Central memory CD4-positive, alpha-beta T cell (primary cell): ENCODE measurements at regions not wholly inside any gene's neighbourhood (a gene's known extent, or its start where the extent isn't known, plus 50 kb on each side); places are given as distances from the start of the nearest gene placed in this dataset.

Experiments used
- DNase-seq: peaks from one replicate; pipeline ENCODE4 v3.0.0; 2022

- DNase-seq: no peak
These were observed 142.5 kb upstream of the SPACA1 start for GRCh38 chr6:87905101-87905641.

GRCh38 chr6:87904011-87904410 is 143.6 kb upstream of the SPACA1 start:
- no peak for DNase-seq

- no peak for DNase-seq
These were observed 144.3 kb upstream of the SPACA1 start for GRCh38 chr6:87903323-87903722.

DNA sequence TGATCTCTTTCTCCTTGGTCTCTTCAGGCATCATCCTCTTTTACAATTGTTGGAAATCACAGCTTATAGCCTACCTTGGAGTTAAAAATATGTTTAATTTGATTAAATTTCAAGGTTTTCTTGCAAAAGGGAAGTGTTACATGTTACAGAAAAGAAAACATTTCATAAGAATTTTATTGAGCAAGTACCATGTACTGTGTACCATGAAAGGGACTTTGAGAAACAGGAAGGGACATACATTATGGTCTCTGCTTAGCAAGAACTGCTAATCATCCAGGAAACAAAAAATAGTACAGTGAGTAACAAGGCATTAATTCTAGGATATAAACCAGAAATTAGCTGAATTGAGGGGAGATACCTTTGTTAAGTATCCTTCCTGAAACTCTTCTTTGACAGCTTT is 145.3 kb upstream of the SPACA1 start:
- DNase-seq: no peak

DNA sequence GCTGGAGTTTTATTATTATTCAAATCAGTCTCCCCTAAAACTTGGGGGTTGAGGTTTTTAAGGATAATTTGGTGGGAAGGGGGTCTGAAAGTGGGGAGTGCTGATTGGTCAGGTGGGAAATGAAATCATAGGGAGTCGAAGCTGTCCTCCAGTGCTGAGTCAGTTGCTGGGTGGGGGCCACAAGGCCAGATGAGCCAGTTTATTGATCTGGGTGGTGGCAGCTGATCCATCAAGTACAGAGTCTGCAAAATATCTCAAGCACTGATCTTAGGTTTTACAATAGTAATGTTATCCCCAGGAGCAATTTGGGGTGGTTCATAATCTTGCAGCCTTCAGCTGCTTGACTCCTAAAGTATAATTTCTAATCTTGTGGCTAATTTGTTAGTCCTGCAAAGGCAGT is 146.0 kb upstream of the SPACA1 start:
- DNase-seq: no peak

DNA sequence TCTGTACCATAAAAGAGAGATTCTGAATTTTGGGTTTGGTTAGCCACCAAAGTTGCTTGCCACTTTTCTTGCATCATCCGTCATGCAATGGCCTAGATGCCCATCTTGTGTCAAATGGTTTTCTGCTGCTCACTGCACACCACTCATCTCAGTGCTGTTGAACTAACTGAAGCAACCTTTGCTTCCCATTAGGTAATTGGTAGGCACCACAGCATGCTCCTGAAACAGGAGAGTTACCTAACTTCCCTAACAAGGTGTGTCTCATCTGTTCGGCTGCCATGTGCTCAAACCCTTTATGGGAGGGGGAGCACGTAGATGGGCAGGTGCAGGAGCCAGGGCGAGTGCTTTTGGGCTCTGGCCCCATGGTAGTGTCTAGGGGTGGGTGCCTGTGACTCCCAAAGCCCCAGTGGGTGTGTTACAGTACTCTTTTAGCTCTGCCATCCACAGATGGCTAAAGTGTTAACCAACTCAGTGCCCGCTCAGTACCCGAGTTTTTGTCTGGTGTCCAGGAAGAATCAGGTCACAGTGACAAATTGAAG is 147.4 kb upstream of the SPACA1 start:
- no peak for DNase-seq

GRCh38 chr6:87899499-87900147 is 148.0 kb upstream of the SPACA1 start:
- DNase-seq: no peak

DNA sequence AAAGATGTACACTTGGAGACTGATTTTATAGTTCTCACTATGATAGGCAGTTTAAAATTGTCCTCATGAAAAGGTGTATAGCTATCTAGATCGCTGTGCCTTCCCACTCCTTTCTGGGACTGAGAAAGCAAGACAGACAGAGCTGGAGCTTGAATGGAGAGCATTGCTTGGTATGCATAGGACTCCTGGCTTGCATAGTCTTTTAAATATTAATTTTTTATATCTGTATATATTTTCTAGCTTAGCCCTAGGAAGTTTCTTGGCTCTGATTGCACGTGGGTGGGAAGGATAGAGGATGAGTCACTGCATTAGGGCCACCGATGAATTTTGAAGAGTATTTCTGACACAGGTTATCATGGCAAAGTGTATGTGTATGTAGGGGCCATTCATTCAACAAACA is 150.0 kb upstream of the SPACA1 start:
- DNase-seq: no peak

DNA sequence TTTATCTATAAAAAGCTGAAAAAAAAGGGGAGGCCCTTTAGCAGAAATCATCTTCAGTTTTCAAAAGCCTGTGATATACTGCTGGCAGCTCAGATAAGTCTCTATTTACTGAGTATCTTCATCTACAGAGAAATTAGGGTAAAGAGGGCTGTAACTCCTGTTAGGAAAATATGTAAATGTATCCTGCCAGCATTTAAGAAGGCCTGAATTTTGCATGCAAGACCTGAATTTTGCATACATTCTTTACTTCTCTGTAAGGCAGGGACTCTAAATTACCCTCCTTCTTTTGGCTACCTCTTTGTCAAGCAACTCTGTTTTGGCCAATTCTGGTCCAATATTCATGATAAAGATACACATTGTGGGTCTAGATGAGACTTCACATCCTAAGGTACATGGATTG is 150.6 kb upstream of the SPACA1 start:
- DNase-seq: no peak

DNA sequence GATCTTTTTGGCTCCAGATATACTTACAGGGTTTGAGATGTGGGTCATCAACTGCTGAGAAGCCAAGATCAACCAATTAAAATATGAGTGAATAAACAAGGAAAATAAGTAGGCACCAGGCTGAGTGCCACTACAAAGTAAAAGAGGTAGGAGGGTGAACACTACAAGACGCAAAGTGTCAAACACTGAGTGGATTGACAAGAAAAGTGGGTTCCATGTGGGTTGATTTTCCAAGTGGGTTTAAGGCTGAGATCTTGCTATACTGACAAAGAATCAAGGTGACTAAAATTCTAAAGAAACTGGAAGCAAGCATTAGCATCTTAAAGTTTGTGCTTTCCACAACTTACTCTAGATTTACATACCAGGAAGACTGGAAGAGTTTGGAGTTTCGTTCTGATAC is 160.4 kb upstream of the SPACA1 start:
- no peak for DNase-seq

DNA sequence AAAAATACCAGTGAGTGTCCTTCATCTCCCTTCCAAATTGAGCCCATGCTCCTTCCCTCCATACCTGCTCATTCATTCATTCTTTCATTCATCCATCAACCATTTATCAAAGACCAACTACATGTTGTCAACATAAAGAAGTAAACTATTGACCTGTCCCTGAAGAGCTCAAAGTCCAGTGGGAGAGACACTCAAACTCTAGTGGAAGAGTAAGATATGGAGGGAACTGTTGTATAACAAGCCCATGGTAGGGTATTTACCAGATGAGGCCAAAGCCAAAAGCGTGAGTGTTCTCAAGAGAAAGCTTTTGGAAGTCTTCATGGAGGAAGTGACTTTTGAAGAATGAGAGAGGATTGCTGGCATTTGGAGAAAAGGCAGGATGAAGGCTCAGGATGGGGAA is 163.4 kb upstream of the SPACA1 start:
- no peak for DNase-seq

GRCh38 chr6:87881342-87881895 is 166.2 kb upstream of the SPACA1 start:
- DNase-seq: no peak

DNA sequence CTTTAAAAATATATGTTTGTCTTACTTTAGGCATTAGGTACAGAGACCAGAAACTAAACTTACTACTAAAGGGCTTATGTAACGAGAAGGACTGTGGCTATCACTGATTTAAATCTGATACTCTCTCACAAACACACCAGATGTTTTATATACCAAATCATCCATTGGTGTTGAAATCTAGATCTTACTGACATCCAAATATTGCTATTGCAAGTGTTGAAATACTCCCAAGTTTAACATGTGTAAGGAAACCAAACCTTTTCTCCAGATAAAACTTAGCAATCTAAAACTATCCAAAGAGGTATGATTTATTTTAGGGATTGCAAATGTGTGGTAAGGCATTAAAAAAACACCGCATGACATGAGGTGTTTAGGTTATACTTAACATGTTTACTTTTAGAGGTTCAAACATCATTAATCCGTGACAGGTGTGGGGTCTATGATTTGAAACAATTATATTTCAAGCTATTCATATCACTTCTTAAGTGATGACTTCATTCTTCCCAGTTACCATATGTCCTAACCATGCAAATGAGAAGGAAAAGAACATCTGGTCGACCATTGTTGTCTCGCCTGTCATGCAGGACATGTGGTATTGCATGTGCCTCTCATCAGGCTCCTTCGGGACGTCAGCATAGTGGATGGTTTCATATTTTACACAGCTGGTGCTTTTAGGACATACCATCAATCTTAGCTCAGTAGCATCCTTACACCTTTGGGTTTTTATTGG is 168.3 kb upstream of the SPACA1 start:
- DNase-seq: no peak

GRCh38 chr6:87875781-87876180 is 171.9 kb upstream of the SPACA1 start:
- DNase-seq: no peak

DNA sequence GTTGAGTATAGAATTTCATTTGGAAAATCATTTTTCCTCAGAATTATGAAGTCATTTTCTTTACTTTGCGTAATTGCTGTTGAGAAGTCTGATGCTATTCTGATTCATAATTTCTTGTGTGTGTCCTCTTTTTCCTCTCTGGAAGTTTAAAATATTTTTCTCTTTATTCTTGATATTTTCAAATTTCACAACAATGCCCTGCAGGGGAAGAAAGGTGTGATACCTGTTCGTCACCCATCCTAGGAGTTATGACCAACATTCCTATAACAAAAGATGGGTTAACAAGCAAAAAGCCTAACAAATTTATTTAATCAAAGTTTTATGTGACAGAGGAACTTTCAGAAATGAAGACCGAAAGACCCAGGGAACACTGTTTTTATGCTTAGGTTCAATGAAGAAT is 171.5 kb upstream of the AKIRIN2 start:
- no peak for DNase-seq

DNA sequence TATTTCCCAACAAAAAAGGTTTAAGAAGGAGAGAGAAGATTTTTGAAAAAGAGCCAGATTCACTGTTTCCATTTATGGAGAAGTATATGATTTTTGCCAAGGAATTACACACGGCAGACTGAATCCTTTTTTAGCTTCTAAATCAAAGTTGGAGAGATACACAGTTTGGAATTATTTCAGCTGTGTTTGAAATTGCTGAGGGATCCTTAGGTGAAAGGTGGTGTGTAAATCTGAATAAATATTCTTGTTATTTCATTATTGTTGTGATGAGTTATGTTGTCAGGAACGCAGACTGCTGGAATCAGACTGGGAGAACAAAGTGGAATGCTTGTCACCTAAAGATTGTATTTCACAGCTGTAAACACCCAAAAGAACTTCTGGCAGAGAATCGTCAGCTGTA is 168.5 kb upstream of the AKIRIN2 start:
- DNase-seq: no peak

- no peak for DNase-seq
These were observed 167.3 kb upstream of the AKIRIN2 start for GRCh38 chr6:87869064-87869905.

- no peak for DNase-seq
These were observed 158.9 kb upstream of the AKIRIN2 start for GRCh38 chr6:87860902-87861301.

DNA sequence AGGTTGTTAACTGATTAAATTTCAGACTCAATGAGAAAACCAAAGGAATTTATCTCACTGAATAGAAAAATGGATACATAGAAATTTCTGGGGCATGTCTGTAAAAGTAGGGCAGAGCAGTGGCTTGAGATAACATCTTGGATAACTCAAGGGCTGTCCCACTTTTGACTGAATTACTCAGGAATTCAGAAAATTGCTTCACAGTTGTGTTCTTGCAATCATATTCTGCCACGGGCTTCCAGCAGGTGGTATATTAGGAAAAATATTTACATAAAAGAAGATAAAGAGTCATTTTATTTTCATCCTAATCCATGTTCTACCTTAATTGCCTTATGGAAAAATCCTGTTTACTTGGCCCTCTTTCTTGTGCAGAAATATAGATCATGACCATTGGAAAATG is 156.4 kb upstream of the AKIRIN2 start:
- DNase-seq: no peak

GRCh38 chr6:87851674-87852299 is 149.8 kb upstream of the AKIRIN2 start:
- no peak for DNase-seq

- DNase-seq: no peak
These were observed 146.6 kb upstream of the AKIRIN2 start for GRCh38 chr6:87848616-87849015.

- no peak for DNase-seq
These were observed 145.8 kb upstream of the AKIRIN2 start for GRCh38 chr6:87847830-87848210.
